ENCODE measurements at regions not wholly inside any gene's neighbourhood (a gene's known extent, or its start where the extent isn't known, plus 50 kb on each side); places are given as distances from the start of the nearest gene placed in this dataset.

GRCh38 chr1:164466001-164466421 is 93.0 kb upstream of the PBX1 start:
- TF ChIP-seq POLR2AphosphoS5 (IDR thresholded peaks at IDR 0.05) (no peak), TAF1 (IDR thresholded peaks at IDR 0.05; ENCODE audit: low read depth) (no peak), REST (IDR thresholded peaks at IDR 0.05; ENCODE audit: borderline replicate concordance) (no peak), EZH2 (IDR thresholded peaks at IDR 0.05; ENCODE audit: borderline replicate concordance, insufficient read depth, low read length, poor library complexity, severe bottlenecking) (no peak)
- TF ChIP-seq, protein P1, sequence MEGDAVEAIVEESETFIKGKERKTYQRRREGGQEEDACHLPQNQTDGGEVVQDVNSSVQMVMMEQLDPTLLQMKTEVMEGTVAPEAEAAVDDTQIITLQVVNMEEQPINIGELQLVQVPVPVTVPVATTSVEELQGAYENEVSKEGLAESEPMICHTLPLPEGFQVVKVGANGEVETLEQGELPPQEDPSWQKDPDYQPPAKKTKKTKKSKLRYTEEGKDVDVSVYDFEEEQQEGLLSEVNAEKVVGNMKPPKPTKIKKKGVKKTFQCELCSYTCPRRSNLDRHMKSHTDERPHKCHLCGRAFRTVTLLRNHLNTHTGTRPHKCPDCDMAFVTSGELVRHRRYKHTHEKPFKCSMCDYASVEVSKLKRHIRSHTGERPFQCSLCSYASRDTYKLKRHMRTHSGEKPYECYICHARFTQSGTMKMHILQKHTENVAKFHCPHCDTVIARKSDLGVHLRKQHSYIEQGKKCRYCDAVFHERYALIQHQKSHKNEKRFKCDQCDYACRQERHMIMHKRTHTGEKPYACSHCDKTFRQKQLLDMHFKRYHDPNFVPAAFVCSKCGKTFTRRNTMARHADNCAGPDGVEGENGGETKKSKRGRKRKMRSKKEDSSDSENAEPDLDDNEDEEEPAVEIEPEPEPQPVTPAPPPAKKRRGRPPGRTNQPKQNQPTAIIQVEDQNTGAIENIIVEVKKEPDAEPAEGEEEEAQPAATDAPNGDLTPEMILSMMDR (IDR thresholded peaks at IDR 0.05; ENCODE audit: poor library complexity, severe bottlenecking) = no peak

Data from neural cell (in vitro differentiated cells).